ENCODE measurements at regions not wholly inside any gene's neighbourhood (a gene's known extent, or its start where the extent isn't known, plus 50 kb on each side); places are given as distances from the start of the nearest gene placed in this dataset.

- TF ChIP-seq EZH2 (IDR thresholded peaks at IDR 0.05; ENCODE audit: borderline replicate concordance, low read depth, low read length, poor library complexity, severe bottlenecking) (no peak), CTCF (conservative IDR thresholded peaks at IDR 0.05; ENCODE audit: low read depth, low read length) (no peak)
Observed at GRCh38 chr5:120240706-120241105, 223.4 kb upstream of the PRR16 start.
